ENCODE measurements at regions not wholly inside any gene's neighbourhood (a gene's known extent, or its start where the extent isn't known, plus 50 kb on each side); places are given as distances from the start of the nearest gene placed in this dataset.

GRCh38 chr18:77608807-77609206 lies 359.2 kb downstream of the GALR1 start:
- ATAC-seq (ENCODE audit: insufficient number of reproducible peaks, low FRiP score, low read depth): no peak
- no peaks in the 10 kb centered on the region for H3K27me3 ChIP-seq (replicated peaks; ENCODE audit: insufficient read depth)
- no peak overlapping the region for H3K4me3 ChIP-seq
- no peaks in the 10 kb centered on the region for H3K4me1 ChIP-seq (ENCODE audit: control insufficient read depth in 1 of 2, low read depth in 2 of 2)
- no peak overlapping the region for H3K27ac ChIP-seq
- H3K9me3 ChIP-seq: no peaks in the 10 kb centered on the region
- H3K36me3 ChIP-seq: no peaks in the 10 kb centered on the region
- TF ChIP-seq CTCF (IDR thresholded peaks at IDR 0.05): no peak
- DNase-seq (ENCODE audit: low spot score): no peak

DNA sequence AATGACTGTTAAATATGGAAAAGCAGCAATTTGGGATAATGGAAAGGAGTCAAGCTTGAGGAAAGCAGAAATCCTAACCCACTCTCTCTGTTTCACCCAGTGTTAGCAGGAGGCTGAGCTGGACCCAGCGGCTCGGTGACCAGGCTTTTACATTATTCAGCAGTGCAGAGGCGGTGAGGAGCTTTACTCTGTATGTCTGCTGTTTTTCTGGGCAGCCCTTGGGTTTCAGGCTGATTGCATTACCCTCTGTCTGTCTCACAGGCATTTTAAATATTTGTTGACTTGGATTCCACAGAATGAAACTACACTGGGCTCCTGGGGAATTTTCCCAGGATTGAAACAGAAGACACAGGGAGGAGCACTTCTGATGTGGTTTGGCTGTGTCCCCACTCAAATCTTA lies 368.0 kb downstream of the GALR1 start:
- Histone ChIP-seq H3K9me3 (no peaks in the 10 kb centered on the region), H3K27ac (no peak overlapping the region), H3K27me3 (replicated peaks; ENCODE audit: insufficient read depth) (no peaks in the 10 kb centered on the region), H3K36me3 (no peaks in the 10 kb centered on the region), H3K4me1 (ENCODE audit: control insufficient read depth in 1 of 2, low read depth in 2 of 2) (no peaks in the 10 kb centered on the region), H3K4me3 (no peak overlapping the region)
- no peak for ATAC-seq (ENCODE audit: insufficient number of reproducible peaks, low FRiP score, low read depth)
- TF ChIP-seq CTCF (IDR thresholded peaks at IDR 0.05): no peak
- no peak for DNase-seq (ENCODE audit: low spot score)

DNA sequence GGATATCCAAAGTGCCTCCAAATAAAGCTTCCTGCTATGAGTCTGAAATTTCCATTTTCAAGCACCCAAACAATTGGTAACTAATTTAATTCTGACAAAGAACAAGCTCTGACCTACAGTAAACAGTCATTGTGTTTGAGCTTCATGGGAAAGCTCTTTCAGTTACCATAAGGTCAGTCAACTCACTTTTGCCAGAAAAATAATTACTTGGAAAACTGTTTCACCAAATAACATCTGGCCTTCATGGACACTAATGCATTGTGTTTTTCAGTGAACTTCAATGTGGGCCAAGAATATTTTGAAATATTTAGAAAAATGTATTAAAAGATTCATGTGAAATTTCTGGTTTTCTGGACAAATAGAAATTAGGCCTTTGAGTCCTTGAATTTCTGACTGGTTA lies 369.9 kb downstream of the GALR1 start:
- ATAC-seq (ENCODE audit: insufficient number of reproducible peaks, low FRiP score, low read depth) (no peak), DNase-seq (ENCODE audit: low spot score) (no peak)
- TF ChIP-seq CTCF (IDR thresholded peaks at IDR 0.05): no peak
- Histone ChIP-seq H3K27me3 (replicated peaks; ENCODE audit: insufficient read depth) (no peaks in the 10 kb centered on the region), H3K36me3 (no peaks in the 10 kb centered on the region), H3K9me3 (no peaks in the 10 kb centered on the region), H3K4me3 (no peak overlapping the region), H3K4me1 (ENCODE audit: control insufficient read depth in 1 of 2, low read depth in 2 of 2) (no peaks in the 10 kb centered on the region), H3K27ac (no peak overlapping the region)

GRCh38 chr18:77622009-77622692 lies 372.5 kb downstream of the GALR1 start:
- Histone ChIP-seq H3K4me3 (no peak overlapping the region), H3K27me3 (replicated peaks; ENCODE audit: insufficient read depth) (no peaks in the 10 kb centered on the region), H3K4me1 (ENCODE audit: control insufficient read depth in 1 of 2, low read depth in 2 of 2) (no peaks in the 10 kb centered on the region), H3K9me3 (no peaks in the 10 kb centered on the region), H3K36me3 (no peaks in the 10 kb centered on the region), H3K27ac (no peak overlapping the region)
- TF ChIP-seq CTCF (IDR thresholded peaks at IDR 0.05): no peak
- ATAC-seq (ENCODE audit: insufficient number of reproducible peaks, low FRiP score, low read depth) (no peak), DNase-seq (ENCODE audit: low spot score) (no peak)

GRCh38 chr18:77632758-77633157 lies 383.1 kb downstream of the GALR1 start:
- Histone ChIP-seq H3K4me1 (ENCODE audit: control insufficient read depth in 1 of 2, low read depth in 2 of 2) (no peaks in the 10 kb centered on the region), H3K27ac (no peak overlapping the region), H3K27me3 (replicated peaks; ENCODE audit: insufficient read depth) (no peaks in the 10 kb centered on the region), H3K36me3 (no peaks in the 10 kb centered on the region), H3K9me3 (no peaks in the 10 kb centered on the region), H3K4me3 (no peak overlapping the region)
- no peak for TF ChIP-seq CTCF (IDR thresholded peaks at IDR 0.05)
- ATAC-seq (ENCODE audit: insufficient number of reproducible peaks, low FRiP score, low read depth): no peak
- no peak for DNase-seq (ENCODE audit: low spot score)
